SHP77 treated with DMSO at 0.1 percent for 48 hours (cell line): ENCODE measurements at regions not wholly inside any gene's neighbourhood (a gene's known extent, or its start where the extent isn't known, plus 50 kb on each side); places are given as distances from the start of the nearest gene placed in this dataset.
"Not testable (repeated sequence)": the region's sequence is repeated elsewhere in the genome, so short reads cannot be mapped to it uniquely, and the experiment has no call there.

ENCODE experiments used
- DNase-seq: peaks from one replicate; lab custom pipeline; 2025; lab: John Stamatoyannopoulos, UW

- DNase-seq = no peak
Measured at GRCh38 chr6:114648847-114649246, 306.0 kb upstream of the HS3ST5 start.

GRCh38 chr6:114638341-114638740 lies 295.5 kb upstream of the HS3ST5 start:
- no peak for DNase-seq

- DNase-seq = no peak
Measured at GRCh38 chr6:114634016-114634415, 291.2 kb upstream of the HS3ST5 start.

GRCh38 chr6:114626226-114626625 lies 283.4 kb upstream of the HS3ST5 start:
- not testable (repeated sequence) for DNase-seq

GRCh38 chr6:114619621-114620200 lies 276.9 kb upstream of the HS3ST5 start:
- DNase-seq = no peak

- no peak for DNase-seq
Measured at GRCh38 chr6:114611696-114612095, 268.9 kb upstream of the HS3ST5 start.

- no peak for DNase-seq
Measured at GRCh38 chr6:114608091-114608490, 265.3 kb upstream of the HS3ST5 start.

GRCh38 chr6:114605656-114606055 lies 262.8 kb upstream of the HS3ST5 start:
- DNase-seq = no peak

GRCh38 chr6:114600381-114600780 lies 257.6 kb upstream of the HS3ST5 start:
- no peak for DNase-seq

GRCh38 chr6:114595591-114595990 lies 252.8 kb upstream of the HS3ST5 start:
- DNase-seq = no peak

GRCh38 chr6:114595186-114595585 lies 252.4 kb upstream of the HS3ST5 start:
- no peak for DNase-seq

GRCh38 chr6:114592506-114592905 lies 249.7 kb upstream of the HS3ST5 start:
- no peak for DNase-seq

GRCh38 chr6:114588726-114589125 lies 245.9 kb upstream of the HS3ST5 start:
- no peak for DNase-seq

- DNase-seq = no peak
Measured at GRCh38 chr6:114586298-114586697, 243.5 kb upstream of the HS3ST5 start.

- peak; percentile 3 for DNase-seq
Measured at GRCh38 chr6:114581293-114581692, 238.5 kb upstream of the HS3ST5 start.

GRCh38 chr6:114580882-114581281 lies 238.1 kb upstream of the HS3ST5 start:
- DNase-seq = no peak

- DNase-seq = no peak
Measured at GRCh38 chr6:114579486-114579885, 236.7 kb upstream of the HS3ST5 start.

GRCh38 chr6:114577109-114577508 lies 234.3 kb upstream of the HS3ST5 start:
- no peak for DNase-seq

GRCh38 chr6:114576330-114576729 lies 233.5 kb upstream of the HS3ST5 start:
- DNase-seq = no peak

GRCh38 chr6:114569669-114570068 lies 226.8 kb upstream of the HS3ST5 start:
- DNase-seq = no peak

- DNase-seq = no peak
Measured at GRCh38 chr6:114564302-114564933, 221.6 kb upstream of the HS3ST5 start.

- no peak for DNase-seq
Measured at GRCh38 chr6:114559419-114559818, 216.6 kb upstream of the HS3ST5 start.

GRCh38 chr6:114558153-114558552 lies 215.3 kb upstream of the HS3ST5 start:
- no peak for DNase-seq

GRCh38 chr6:114556846-114557488 lies 214.1 kb upstream of the HS3ST5 start:
- no peak for DNase-seq
